ENCODE measurements at regions not wholly inside any gene's neighbourhood (a gene's known extent, or its start where the extent isn't known, plus 50 kb on each side); places are given as distances from the start of the nearest gene placed in this dataset.

DNA sequence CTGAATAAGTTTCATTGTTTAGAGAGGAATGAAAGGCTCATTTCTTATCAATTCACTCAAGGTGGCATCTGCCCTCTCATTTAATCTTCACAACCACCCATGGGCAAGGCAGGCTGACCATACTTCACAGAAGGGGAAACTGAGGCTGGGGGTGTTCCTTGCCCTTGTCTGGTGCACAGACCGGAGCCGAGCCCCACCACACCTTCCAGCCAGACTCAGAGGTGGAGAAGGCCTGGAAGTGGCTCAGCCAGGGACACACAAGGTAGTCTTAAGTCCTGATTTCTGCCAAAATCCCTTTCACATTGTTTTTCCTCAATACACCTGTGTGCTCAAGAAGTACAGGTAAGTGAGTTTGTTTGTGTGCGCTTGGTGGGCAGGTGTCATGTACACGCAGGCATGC, 111.9 kb upstream of the TEX51 start:
- no peak overlapping the region for H3K9ac ChIP-seq (ENCODE audit: low read length)
- no peaks in the 10 kb centered on the region for H3K79me2 ChIP-seq (ENCODE audit: low read length)
- H4K20me1 ChIP-seq (ENCODE audit: insufficient read depth, low read length), result no peaks in the 10 kb centered on the region
- no peaks in the 10 kb centered on the region for H3K9me3 ChIP-seq (ENCODE audit: insufficient read depth, low read length)
- H3K27me3 ChIP-seq (ENCODE audit: low read depth, low read length), result no peaks in the 10 kb centered on the region
- peaks cover 4% of the 10 kb centered on the region; the same call in 1 of the 2 replicates for H3K4me1 ChIP-seq (ENCODE audit: low read length)
- no peak overlapping the region for H3K4me3 ChIP-seq (ENCODE audit: low read length)
- H3K27ac ChIP-seq (ENCODE audit: low read length), result no peak overlapping the region
- TF ChIP-seq EZH2phosphoT487 (IDR thresholded peaks at IDR 0.05; ENCODE audit: low read depth), result no peak
- TF ChIP-seq, protein P1, sequence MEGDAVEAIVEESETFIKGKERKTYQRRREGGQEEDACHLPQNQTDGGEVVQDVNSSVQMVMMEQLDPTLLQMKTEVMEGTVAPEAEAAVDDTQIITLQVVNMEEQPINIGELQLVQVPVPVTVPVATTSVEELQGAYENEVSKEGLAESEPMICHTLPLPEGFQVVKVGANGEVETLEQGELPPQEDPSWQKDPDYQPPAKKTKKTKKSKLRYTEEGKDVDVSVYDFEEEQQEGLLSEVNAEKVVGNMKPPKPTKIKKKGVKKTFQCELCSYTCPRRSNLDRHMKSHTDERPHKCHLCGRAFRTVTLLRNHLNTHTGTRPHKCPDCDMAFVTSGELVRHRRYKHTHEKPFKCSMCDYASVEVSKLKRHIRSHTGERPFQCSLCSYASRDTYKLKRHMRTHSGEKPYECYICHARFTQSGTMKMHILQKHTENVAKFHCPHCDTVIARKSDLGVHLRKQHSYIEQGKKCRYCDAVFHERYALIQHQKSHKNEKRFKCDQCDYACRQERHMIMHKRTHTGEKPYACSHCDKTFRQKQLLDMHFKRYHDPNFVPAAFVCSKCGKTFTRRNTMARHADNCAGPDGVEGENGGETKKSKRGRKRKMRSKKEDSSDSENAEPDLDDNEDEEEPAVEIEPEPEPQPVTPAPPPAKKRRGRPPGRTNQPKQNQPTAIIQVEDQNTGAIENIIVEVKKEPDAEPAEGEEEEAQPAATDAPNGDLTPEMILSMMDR (IDR thresholded peaks at IDR 0.05; ENCODE audit: low read depth, low read length), result no peak
- no peak overlapping the region for H3K4me2 ChIP-seq (ENCODE audit: low read length)
- no peaks in the 10 kb centered on the region for H3K36me3 ChIP-seq (replicated peaks; ENCODE audit: low read depth, low read length)
- H2AFZ ChIP-seq (ENCODE audit: low read depth, low read length), result no peak overlapping the region

DNA sequence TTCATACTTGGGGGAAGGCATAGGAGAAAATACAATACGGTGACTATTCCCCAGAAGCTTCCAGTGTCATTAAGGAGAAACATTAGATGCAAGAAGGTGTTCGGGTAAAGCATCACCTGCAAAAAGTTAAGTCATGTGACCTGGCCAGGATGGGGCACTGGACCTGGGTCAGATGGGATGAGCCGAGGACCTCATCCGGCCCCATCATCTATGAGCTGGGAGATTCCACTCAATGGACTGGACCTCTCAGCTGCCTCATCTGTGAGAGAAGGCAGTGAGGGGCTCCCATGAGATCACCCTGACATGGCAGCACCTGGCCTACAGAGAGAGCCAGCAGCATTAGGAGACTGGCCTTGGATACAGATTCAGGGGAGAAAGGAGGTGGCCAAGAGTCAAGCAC, 111.4 kb upstream of the TEX51 start:
- no peaks in the 10 kb centered on the region for H3K36me3 ChIP-seq (replicated peaks; ENCODE audit: low read depth, low read length)
- H3K79me2 ChIP-seq (ENCODE audit: low read length), result no peaks in the 10 kb centered on the region
- H3K9me3 ChIP-seq (ENCODE audit: insufficient read depth, low read length), result no peaks in the 10 kb centered on the region
- no peak overlapping the region for H3K4me3 ChIP-seq (ENCODE audit: low read length)
- TF ChIP-seq, protein P1 (IDR thresholded peaks at IDR 0.05; ENCODE audit: low read depth, low read length), result no peak
- no peak for TF ChIP-seq EZH2phosphoT487 (IDR thresholded peaks at IDR 0.05; ENCODE audit: low read depth)
- no peak overlapping the region for H2AFZ ChIP-seq (ENCODE audit: low read depth, low read length)
- no peak overlapping the region for H3K27ac ChIP-seq (ENCODE audit: low read length)
- no peak overlapping the region for H3K9ac ChIP-seq (ENCODE audit: low read length)
- H4K20me1 ChIP-seq (ENCODE audit: insufficient read depth, low read length), result no peaks in the 10 kb centered on the region
- H3K4me2 ChIP-seq (ENCODE audit: low read length), result no peak overlapping the region
- H3K27me3 ChIP-seq (ENCODE audit: low read depth, low read length), result no peaks in the 10 kb centered on the region
- peaks cover 4% of the 10 kb centered on the region; the same call in 1 of the 2 replicates for H3K4me1 ChIP-seq (ENCODE audit: low read length)

DNA sequence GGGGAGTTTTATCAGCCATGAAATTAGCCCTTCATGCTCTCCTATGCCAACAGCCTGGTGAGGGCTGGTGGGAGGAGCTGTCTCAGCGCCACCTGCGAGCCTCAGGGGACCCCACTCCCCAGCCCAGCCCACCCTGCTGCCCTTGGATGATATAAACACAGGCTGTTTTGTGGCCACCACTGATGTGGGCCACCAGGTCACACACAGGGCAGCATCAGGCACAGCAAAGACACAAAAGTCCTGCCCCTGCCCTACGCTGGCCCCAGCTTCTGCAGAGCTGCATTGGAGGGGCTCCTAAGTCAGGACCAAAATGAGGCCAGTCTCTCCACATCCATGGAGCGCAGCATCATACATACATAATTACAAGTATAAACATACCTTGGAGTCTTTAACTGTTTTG, 110.6 kb upstream of the TEX51 start:
- Histone ChIP-seq H3K79me2 (ENCODE audit: low read length) (no peaks in the 10 kb centered on the region), H2AFZ (ENCODE audit: low read depth, low read length) (no peak overlapping the region), H3K27me3 (ENCODE audit: low read depth, low read length) (0 out of 2 replicates have a peak, but pooled peaks cover 3% of the 10 kb centered on the region), H3K4me3 (ENCODE audit: low read length) (no peak overlapping the region), H4K20me1 (ENCODE audit: insufficient read depth, low read length) (no peaks in the 10 kb centered on the region), H3K9ac (ENCODE audit: low read length) (no peak overlapping the region), H3K27ac (ENCODE audit: low read length) (no peak overlapping the region), H3K36me3 (replicated peaks; ENCODE audit: low read depth, low read length) (no peaks in the 10 kb centered on the region), H3K9me3 (ENCODE audit: insufficient read depth, low read length) (no peaks in the 10 kb centered on the region), H3K4me1 (ENCODE audit: low read length) (peaks cover 4% of the 10 kb centered on the region; the same call in 1 of the 2 replicates), H3K4me2 (ENCODE audit: low read length) (no peak overlapping the region)
- TF ChIP-seq, protein P1 (IDR thresholded peaks at IDR 0.05; ENCODE audit: low read depth, low read length), result no peak
- no peak for TF ChIP-seq EZH2phosphoT487 (IDR thresholded peaks at IDR 0.05; ENCODE audit: low read depth)

DNA sequence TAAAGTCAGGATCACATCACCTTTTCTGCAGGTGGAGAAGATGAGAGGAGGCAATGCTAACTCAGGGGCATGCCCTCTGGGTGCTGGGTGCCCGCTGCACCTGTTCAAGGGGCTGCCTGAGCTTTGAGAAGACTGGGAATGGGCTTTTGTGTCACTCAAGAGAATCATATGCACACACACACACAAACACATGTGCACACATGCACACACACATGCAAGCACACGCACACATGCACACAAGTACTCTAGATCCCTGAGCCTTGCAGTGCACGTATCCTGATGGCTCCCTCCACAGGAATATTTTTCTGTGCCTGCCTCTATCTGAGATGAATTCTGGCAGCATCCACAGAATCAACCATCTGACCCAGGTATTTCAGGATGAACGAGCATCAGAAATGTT, 110.0 kb upstream of the TEX51 start:
- H3K9me3 ChIP-seq (ENCODE audit: insufficient read depth, low read length), result no peaks in the 10 kb centered on the region
- TF ChIP-seq, protein P1 (IDR thresholded peaks at IDR 0.05; ENCODE audit: low read depth, low read length), result no peak
- TF ChIP-seq EZH2phosphoT487 (IDR thresholded peaks at IDR 0.05; ENCODE audit: low read depth), result no peak
- H3K36me3 ChIP-seq (replicated peaks; ENCODE audit: low read depth, low read length), result no peaks in the 10 kb centered on the region
- H3K27me3 ChIP-seq (ENCODE audit: low read depth, low read length), result peaks cover 9% of the 10 kb centered on the region; the same call in 1 of the 2 replicates
- H4K20me1 ChIP-seq (ENCODE audit: insufficient read depth, low read length), result no peaks in the 10 kb centered on the region
- H2AFZ ChIP-seq (ENCODE audit: low read depth, low read length), result no peak overlapping the region
- no peak overlapping the region for H3K27ac ChIP-seq (ENCODE audit: low read length)
- H3K4me3 ChIP-seq (ENCODE audit: low read length), result no peak overlapping the region
- no peak overlapping the region for H3K4me2 ChIP-seq (ENCODE audit: low read length)
- no peak overlapping the region for H3K9ac ChIP-seq (ENCODE audit: low read length)
- peaks cover 4% of the 10 kb centered on the region; the same call in 1 of the 2 replicates for H3K4me1 ChIP-seq (ENCODE audit: low read length)
- no peaks in the 10 kb centered on the region for H3K79me2 ChIP-seq (ENCODE audit: low read length)
